ENCODE measurements at regions not wholly inside any gene's neighbourhood (a gene's known extent, or its start where the extent isn't known, plus 50 kb on each side); places are given as distances from the start of the nearest gene placed in this dataset.

DNA sequence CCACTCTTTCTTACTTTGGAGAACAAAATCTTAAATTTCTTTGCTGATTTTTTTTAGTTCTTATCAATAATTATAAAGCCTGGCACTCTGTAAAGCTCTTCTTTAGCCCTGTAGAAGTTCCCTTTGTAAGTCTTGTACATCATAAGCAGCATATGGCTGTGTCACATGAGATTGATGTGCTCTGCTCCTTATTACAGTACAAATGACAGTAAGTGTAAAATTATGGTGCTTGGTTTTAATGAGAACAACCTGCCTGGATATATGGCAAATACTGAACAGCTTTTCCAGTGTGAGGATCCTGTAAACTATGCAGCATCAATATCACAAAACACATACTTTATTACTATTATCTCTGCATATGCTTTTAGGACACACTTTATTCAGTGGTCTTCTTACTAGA lies 145.9 kb upstream of the GNPDA2 start:
- TF ChIP-seq, protein P1, sequence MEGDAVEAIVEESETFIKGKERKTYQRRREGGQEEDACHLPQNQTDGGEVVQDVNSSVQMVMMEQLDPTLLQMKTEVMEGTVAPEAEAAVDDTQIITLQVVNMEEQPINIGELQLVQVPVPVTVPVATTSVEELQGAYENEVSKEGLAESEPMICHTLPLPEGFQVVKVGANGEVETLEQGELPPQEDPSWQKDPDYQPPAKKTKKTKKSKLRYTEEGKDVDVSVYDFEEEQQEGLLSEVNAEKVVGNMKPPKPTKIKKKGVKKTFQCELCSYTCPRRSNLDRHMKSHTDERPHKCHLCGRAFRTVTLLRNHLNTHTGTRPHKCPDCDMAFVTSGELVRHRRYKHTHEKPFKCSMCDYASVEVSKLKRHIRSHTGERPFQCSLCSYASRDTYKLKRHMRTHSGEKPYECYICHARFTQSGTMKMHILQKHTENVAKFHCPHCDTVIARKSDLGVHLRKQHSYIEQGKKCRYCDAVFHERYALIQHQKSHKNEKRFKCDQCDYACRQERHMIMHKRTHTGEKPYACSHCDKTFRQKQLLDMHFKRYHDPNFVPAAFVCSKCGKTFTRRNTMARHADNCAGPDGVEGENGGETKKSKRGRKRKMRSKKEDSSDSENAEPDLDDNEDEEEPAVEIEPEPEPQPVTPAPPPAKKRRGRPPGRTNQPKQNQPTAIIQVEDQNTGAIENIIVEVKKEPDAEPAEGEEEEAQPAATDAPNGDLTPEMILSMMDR (conservative IDR thresholded peaks at IDR 0.05; ENCODE audit: low read depth, low read length) = no peak
- no peak for TF ChIP-seq POLR2A (IDR thresholded peaks at IDR 0.05; ENCODE audit: low read depth, low read length)
- no peak for TF ChIP-seq SMC3 (IDR thresholded peaks at IDR 0.05; ENCODE audit: low read depth, low read length)
- no peak for TF ChIP-seq RAD21 (IDR thresholded peaks at IDR 0.05; ENCODE audit: low read length)
- no peak for TF ChIP-seq USF2 (IDR thresholded peaks at IDR 0.05; ENCODE audit: low read depth, low read length)
- TF ChIP-seq FOS (IDR thresholded peaks at IDR 0.05; ENCODE audit: low read depth, low read length) = no peak
- TF ChIP-seq BHLHE40 (IDR thresholded peaks at IDR 0.05; ENCODE audit: low read depth, low read length) = no peak
- TF ChIP-seq NFE2L2 (IDR thresholded peaks at IDR 0.05; ENCODE audit: low read depth, low read length) = no peak
- TF ChIP-seq MAZ (IDR thresholded peaks at IDR 0.05; ENCODE audit: borderline replicate concordance, low read depth, low read length) = no peak
- no peak for TF ChIP-seq MXI1 (IDR thresholded peaks at IDR 0.05; ENCODE audit: borderline replicate concordance, low read depth, low read length)
- no peak for TF ChIP-seq ELK1 (IDR thresholded peaks at IDR 0.05; ENCODE audit: borderline replicate concordance, low read depth, low read length)
- no peak for TF ChIP-seq MAFK (IDR thresholded peaks at IDR 0.05; ENCODE audit: low read depth, low read length)

Measured in IMR-90 (cell line).